ENCODE measurements at regions not wholly inside any gene's neighbourhood (a gene's known extent, or its start where the extent isn't known, plus 50 kb on each side); places are given as distances from the start of the nearest gene placed in this dataset.
"Not testable (repeated sequence)": the region's sequence is repeated elsewhere in the genome, so short reads cannot be mapped to it uniquely, and the experiment has no call there.

- H3K9me3 ChIP-seq, result no peaks in the 10 kb centered on the region
- H3K4me3 ChIP-seq, result no peak overlapping the region
- intact Hi-C loops (cut with DNase I; ENCODE audit: low total_unique reads), result no loop called here
- H3K27ac ChIP-seq, result no peak overlapping the region
- no peaks in the 10 kb centered on the region for H3K4me1 ChIP-seq
- DNase-seq, result no peak
- no peak for TF ChIP-seq CTCF (IDR thresholded peaks at IDR 0.05)
- TF ChIP-seq POLR2A (IDR thresholded peaks at IDR 0.05), result no peak
- no peaks in the 10 kb centered on the region for H3K36me3 ChIP-seq
- H3K27me3 ChIP-seq, result no peaks in the 10 kb centered on the region
Measured at GRCh38 chr16:16937576-16937975, 533.2 kb downstream of the XYLT1 start.

GRCh38 chr16:16938009-16938408, 532.8 kb downstream of the XYLT1 start:
- H3K4me3 ChIP-seq, result no peak overlapping the region
- H3K4me1 ChIP-seq, result no peaks in the 10 kb centered on the region
- intact Hi-C loops (cut with DNase I; ENCODE audit: low total_unique reads), result no loop called here
- no peak for TF ChIP-seq POLR2A (IDR thresholded peaks at IDR 0.05)
- no peak for TF ChIP-seq CTCF (IDR thresholded peaks at IDR 0.05)
- no peak for DNase-seq
- H3K27ac ChIP-seq, result no peak overlapping the region
- no peaks in the 10 kb centered on the region for H3K36me3 ChIP-seq
- H3K9me3 ChIP-seq, result no peaks in the 10 kb centered on the region
- H3K27me3 ChIP-seq, result no peaks in the 10 kb centered on the region

- H3K9me3 ChIP-seq, result no peaks in the 10 kb centered on the region
- no peaks in the 10 kb centered on the region for H3K27me3 ChIP-seq
- DNase-seq, result no peak
- TF ChIP-seq CTCF (IDR thresholded peaks at IDR 0.05) (no peak), POLR2A (IDR thresholded peaks at IDR 0.05) (no peak)
- H3K36me3 ChIP-seq, result no peaks in the 10 kb centered on the region
- H3K27ac ChIP-seq, result no peak overlapping the region
- no peak overlapping the region for H3K4me3 ChIP-seq
- no peaks in the 10 kb centered on the region for H3K4me1 ChIP-seq
- intact Hi-C loops (cut with DNase I; ENCODE audit: low total_unique reads), result no loop called here
Measured at GRCh38 chr16:16938980-16939379, 531.8 kb downstream of the XYLT1 start.

GRCh38 chr16:16940351-16940750, 530.4 kb downstream of the XYLT1 start:
- no peak for DNase-seq
- Histone ChIP-seq H3K4me3 (no peak overlapping the region), H3K27me3 (no peaks in the 10 kb centered on the region), H3K27ac (no peak overlapping the region), H3K4me1 (no peaks in the 10 kb centered on the region), H3K36me3 (no peaks in the 10 kb centered on the region), H3K9me3 (no peaks in the 10 kb centered on the region)
- intact Hi-C loops (cut with DNase I; ENCODE audit: low total_unique reads), result no loop called here
- TF ChIP-seq CTCF (IDR thresholded peaks at IDR 0.05), result no peak
- no peak for TF ChIP-seq POLR2A (IDR thresholded peaks at IDR 0.05)

- H3K27me3 ChIP-seq; H3K27ac ChIP-seq; H3K9me3 ChIP-seq; DNase-seq; H3K4me3 ChIP-seq; intact Hi-C loops (cut with DNase I; ENCODE audit: low total_unique reads); H3K4me1 ChIP-seq; H3K36me3 ChIP-seq: not testable (repeated sequence)
Measured at GRCh38 chr16:16942849-16943248, 527.9 kb downstream of the XYLT1 start.

- Histone ChIP-seq H3K27me3 (no peaks in the 10 kb centered on the region), H3K9me3 (no peaks in the 10 kb centered on the region), H3K4me3 (no peak overlapping the region), H3K36me3 (no peaks in the 10 kb centered on the region), H3K4me1 (no peaks in the 10 kb centered on the region), H3K27ac (no peak overlapping the region)
- TF ChIP-seq CTCF (IDR thresholded peaks at IDR 0.05) (no peak), POLR2A (IDR thresholded peaks at IDR 0.05) (no peak)
- intact Hi-C loops (cut with DNase I; ENCODE audit: low total_unique reads), result no loop called here
- no peak for DNase-seq
Measured at GRCh38 chr16:16945207-16945606, 525.6 kb downstream of the XYLT1 start.

All from uterus (tissue), 3 donors.